SK-N-SH (cell line): ENCODE measurements at regions not wholly inside any gene's neighbourhood (a gene's known extent, or its start where the extent isn't known, plus 50 kb on each side); places are given as distances from the start of the nearest gene placed in this dataset.

Experiments
- CTCF ChIA-PET: fragments of 300-600, 350-600 bp; formaldehyde crosslinking; extraction: SDS; loops from one replicate; lab custom pipeline; 2021; lab: Yijun Ruan, JAX
- POLR2A ChIA-PET: fragments of 350-600 bp; sonication (Branson Sonifier 250); formaldehyde crosslinking; extraction: SDS; loops from one replicate; lab custom pipeline; 2020; ENCODE audit warnings: antibody characterized with exemption, inconsistent platforms; lab: Yijun Ruan, JAX
- DNase-seq: peaks from one replicate; pipeline ENCODE4 v3.0.0; 2012
- H2AFZ ChIP-seq: fragments of 200-600 bp; sonication (generic); 2 replicates; pipeline ENCODE4 v1.8.1; 2016; ENCODE audit warnings: antibody characterized with exemption, mild to moderate bottlenecking, low read depth
- H3F3A ChIP-seq: fragments of 200-600 bp; sonication (generic); replicated peaks from 2 replicates; pipeline ENCODE3; 2016; ENCODE audit warnings: antibody characterized with exemption, mild to moderate bottlenecking; ENCODE audit not compliant: insufficient read depth
- H3K27ac ChIP-seq, 2 experiments: fragments of 200-500 bp in 1 of 2; fragments of 200-600 bp in 1 of 2; sonication (Bioruptor generic) in 1 of 2; sonication (generic), shearing (Covaris generic) in 1 of 2; 2 replicates each; pipeline versions ENCODE4 v1.5.1 to v1.6.1; 2014 to 2016; ENCODE audit warnings: low read depth in 2 of 2, inconsistent platforms in 1 of 2, low read length in 1 of 2, mild to moderate bottlenecking in 1 of 2, mixed read lengths in 1 of 2
- H3K27me3 ChIP-seq: fragments of 200-600 bp; sonication (generic), shearing (Covaris generic); 2 replicates; pipeline ENCODE4 v1.6.1; 2016; ENCODE audit warnings: mixed run types; ENCODE audit not compliant: insufficient read depth
- H3K36me3 ChIP-seq, 2 experiments: fragments of 200-500 bp in 1 of 2; fragments of 200-600 bp in 1 of 2; sonication (Bioruptor generic) in 1 of 2; sonication (generic) in 1 of 2; replicated peaks in 1 of 2; 2 replicates each; pipeline versions ENCODE3 to v1.5.1; 2014 to 2016; ENCODE audit warnings: low read length in 1 of 2, mild to moderate bottlenecking in 1 of 2; ENCODE audit not compliant: insufficient read depth in 2 of 2, control insufficient read depth in 1 of 2
- H3K4me1 ChIP-seq, 2 experiments: fragments of 200-500 bp in 1 of 2; fragments of 200-600 bp in 1 of 2; sonication (Bioruptor generic) in 1 of 2; sonication (generic), shearing (Covaris generic) in 1 of 2; 2 replicates each; pipeline versions ENCODE4 v1.5.1 to v1.6.1; 2014 to 2016; ENCODE audit warnings: low read depth in 1 of 2, low read length in 1 of 2, mixed run types in 1 of 2; ENCODE audit not compliant: insufficient read depth in 2 of 2, control insufficient read depth in 1 of 2
- H3K4me2 ChIP-seq: fragments of 200-600 bp; sonication (generic), shearing (Covaris generic); 2 replicates; pipeline ENCODE4 v1.6.1; 2017; ENCODE audit warnings: mixed run types
- H3K4me3 ChIP-seq, 2 experiments: fragments of 200-500 bp in 1 of 2; fragments of 200-600 bp in 1 of 2; sonication (Bioruptor generic) in 1 of 2; sonication (generic), shearing (Covaris generic) in 1 of 2; 2 replicates each; pipeline versions ENCODE4 v1.5.1 to v1.8.1; 2014 to 2016; ENCODE audit warnings: low read depth in 2 of 2, inconsistent platforms in 1 of 2, low read length in 1 of 2, mild to moderate bottlenecking in 1 of 2, mixed read lengths in 1 of 2, moderate library complexity in 1 of 2
- H3K79me2 ChIP-seq: fragments of 200-600 bp; sonication (generic); 2 replicates; pipeline ENCODE4 v1.8.1; 2017; ENCODE audit warnings: mild to moderate bottlenecking; ENCODE audit not compliant: insufficient read depth
- H3K9ac ChIP-seq: fragments of 200-600 bp; sonication (generic); 2 replicates; pipeline ENCODE4 v1.6.1; 2017; ENCODE audit warnings: mixed run types
- H3K9me2 ChIP-seq: fragments of 200-600 bp; sonication (generic); 2 replicates; pipeline ENCODE4 v1.6.1; 2017; ENCODE audit warnings: mixed run types
- H3K9me3 ChIP-seq: fragments of 200-600 bp; sonication (generic); 2 replicates; pipeline ENCODE4 v1.6.1; 2017; ENCODE audit warnings: mixed run types, mild to moderate bottlenecking, moderate library complexity
- H4K20me1 ChIP-seq: fragments of 200-600 bp; sonication (generic); 2 replicates; pipeline ENCODE4 v1.6.1; 2017; ENCODE audit warnings: mild to moderate bottlenecking, mixed run types; ENCODE audit not compliant: insufficient read depth
- CHD2 ChIP-seq: fragments of 150-350 bp; IDR thresholded peaks from 2 replicates; pipeline ENCODE4 v1.6.1; 2018; ENCODE audit warnings: low read length; ENCODE audit not compliant: partially characterized antibody
- ELF1 ChIP-seq: IDR thresholded peaks from 2 replicates; pipeline ENCODE4 v1.4.0; 2012
- EP300 ChIP-seq, 2 experiments: IDR thresholded peaks; 2 replicates each; pipeline versions ENCODE4 v1.4.0 to v1.6.1; 2012; ENCODE audit warnings: borderline replicate concordance in 1 of 2, low read depth in 1 of 2, low read length in 1 of 2
- EZH2phosphoT487 ChIP-seq: fragments of 200-600 bp; sonication (generic); IDR thresholded peaks from 2 replicates; pipeline ENCODE4 v1.6.1; 2017; ENCODE audit warnings: low read depth, mixed run types, mild to moderate bottlenecking, antibody characterized with exemption, moderate library complexity, borderline replicate concordance
- FOSL2 ChIP-seq: IDR thresholded peaks from 2 replicates; pipeline ENCODE4 v1.4.0; 2012; ENCODE audit warnings: low read depth, mild to moderate bottlenecking, moderate library complexity, borderline replicate concordance
- FOXJ3 ChIP-seq: sonication (generic); formaldehyde crosslinking; IDR thresholded peaks from 2 replicates; pipeline ENCODE4 v1.5.1; 2020; ENCODE audit warnings: mild to moderate bottlenecking, missing genetic modification reagents
- FOXM1 ChIP-seq: IDR thresholded peaks from 2 replicates; pipeline ENCODE4 v1.4.0; 2012; ENCODE audit warnings: low read depth, mild to moderate bottlenecking
- MXI1 ChIP-seq: IDR thresholded peaks from 2 replicates; pipeline ENCODE4 v1.6.1; 2012; ENCODE audit warnings: mild to moderate bottlenecking, low read depth, low read length, improper control_type of control experiment
- RFX5 ChIP-seq: IDR thresholded peaks from 2 replicates; pipeline ENCODE4 v1.6.1; 2012; ENCODE audit warnings: mild to moderate bottlenecking, improper control_type of control experiment, low read length
- SMC3 ChIP-seq: IDR thresholded peaks from 2 replicates; pipeline ENCODE4 v1.6.1; 2012; ENCODE audit warnings: low read depth, low read length, improper control_type of control experiment
- TAF1 ChIP-seq: IDR thresholded peaks from 2 replicates; pipeline ENCODE4 v1.6.1; 2012; ENCODE audit warnings: low read depth, mild to moderate bottlenecking, low read length, moderate library complexity, borderline replicate concordance
- WGBS: methylation state at CpG from one replicate; pipeline ENCODE4 v1.1.6; 2017; ENCODE audit warnings: low lambda C conversion rate; 5-methylcytosine and 5-hydroxymethylcytosine counted together
- TF ChIP-seq, protein P1 (sequence below): IDR thresholded peaks from 2 replicates; pipeline ENCODE4 v1.6.1; 2012; ENCODE audit warnings: mild to moderate bottlenecking, low read depth, low read length, moderate library complexity
- TF ChIP-seq, protein P2 (sequence below): fragments of 150-350 bp; IDR thresholded peaks from 2 replicates; pipeline ENCODE4 v1.6.1; 2016; ENCODE audit warnings: mild to moderate bottlenecking, low read depth, low read length
- TF ChIP-seq, protein P3 (sequence below): fragments of 200-600 bp; sonication (generic); IDR thresholded peaks from 2 replicates; pipeline ENCODE4 v1.6.1; 2017; ENCODE audit warnings: antibody characterized with exemption, mild to moderate bottlenecking, moderate library complexity

- H4K20me1 ChIP-seq, result no peaks in the 10 kb centered on the region
- H3K4me2 ChIP-seq, result no peak overlapping the region
- CTCF ChIA-PET, result interaction anchor here (0.7 kb wide), 1 partner anchor 29 kb away, joined by 3 read pairs; no protein-coding TSS in a partner anchor
- no peaks in the 10 kb centered on the region for H3K27me3 ChIP-seq
- 68% methylated on average over 1 of the region's 1 CpG for WGBS
- H3K9me2 ChIP-seq, result no peaks in the 10 kb centered on the region
- no peak overlapping the region for H3K4me3 ChIP-seq
- no peak for DNase-seq
- no peak overlapping the region for H2AFZ ChIP-seq
- H3K79me2 ChIP-seq, result no peaks in the 10 kb centered on the region
- no peaks in the 10 kb centered on the region for H3K9me3 ChIP-seq
- H3K36me3 ChIP-seq, result no peaks in the 10 kb centered on the region
- no peak overlapping the region for H3K9ac ChIP-seq
- TF ChIP-seq FOSL2 (no peak), SMC3 (no peak), EZH2phosphoT487 (no peak), MXI1 (no peak), EP300 (IDR thresholded peaks at IDR 0.05; ENCODE audit: borderline replicate concordance in 1 of 2, low read depth in 1 of 2, low read length in 1 of 2) (no peak), TAF1 (no peak), FOXJ3 (no peak), CHD2 (no peak), FOXM1 (no peak), ELF1 (no peak), RFX5 (no peak)
- TF ChIP-seq, protein P1, sequence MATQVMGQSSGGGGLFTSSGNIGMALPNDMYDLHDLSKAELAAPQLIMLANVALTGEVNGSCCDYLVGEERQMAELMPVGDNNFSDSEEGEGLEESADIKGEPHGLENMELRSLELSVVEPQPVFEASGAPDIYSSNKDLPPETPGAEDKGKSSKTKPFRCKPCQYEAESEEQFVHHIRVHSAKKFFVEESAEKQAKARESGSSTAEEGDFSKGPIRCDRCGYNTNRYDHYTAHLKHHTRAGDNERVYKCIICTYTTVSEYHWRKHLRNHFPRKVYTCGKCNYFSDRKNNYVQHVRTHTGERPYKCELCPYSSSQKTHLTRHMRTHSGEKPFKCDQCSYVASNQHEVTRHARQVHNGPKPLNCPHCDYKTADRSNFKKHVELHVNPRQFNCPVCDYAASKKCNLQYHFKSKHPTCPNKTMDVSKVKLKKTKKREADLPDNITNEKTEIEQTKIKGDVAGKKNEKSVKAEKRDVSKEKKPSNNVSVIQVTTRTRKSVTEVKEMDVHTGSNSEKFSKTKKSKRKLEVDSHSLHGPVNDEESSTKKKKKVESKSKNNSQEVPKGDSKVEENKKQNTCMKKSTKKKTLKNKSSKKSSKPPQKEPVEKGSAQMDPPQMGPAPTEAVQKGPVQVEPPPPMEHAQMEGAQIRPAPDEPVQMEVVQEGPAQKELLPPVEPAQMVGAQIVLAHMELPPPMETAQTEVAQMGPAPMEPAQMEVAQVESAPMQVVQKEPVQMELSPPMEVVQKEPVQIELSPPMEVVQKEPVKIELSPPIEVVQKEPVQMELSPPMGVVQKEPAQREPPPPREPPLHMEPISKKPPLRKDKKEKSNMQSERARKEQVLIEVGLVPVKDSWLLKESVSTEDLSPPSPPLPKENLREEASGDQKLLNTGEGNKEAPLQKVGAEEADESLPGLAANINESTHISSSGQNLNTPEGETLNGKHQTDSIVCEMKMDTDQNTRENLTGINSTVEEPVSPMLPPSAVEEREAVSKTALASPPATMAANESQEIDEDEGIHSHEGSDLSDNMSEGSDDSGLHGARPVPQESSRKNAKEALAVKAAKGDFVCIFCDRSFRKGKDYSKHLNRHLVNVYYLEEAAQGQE, result no peak
- TF ChIP-seq, protein P2, sequence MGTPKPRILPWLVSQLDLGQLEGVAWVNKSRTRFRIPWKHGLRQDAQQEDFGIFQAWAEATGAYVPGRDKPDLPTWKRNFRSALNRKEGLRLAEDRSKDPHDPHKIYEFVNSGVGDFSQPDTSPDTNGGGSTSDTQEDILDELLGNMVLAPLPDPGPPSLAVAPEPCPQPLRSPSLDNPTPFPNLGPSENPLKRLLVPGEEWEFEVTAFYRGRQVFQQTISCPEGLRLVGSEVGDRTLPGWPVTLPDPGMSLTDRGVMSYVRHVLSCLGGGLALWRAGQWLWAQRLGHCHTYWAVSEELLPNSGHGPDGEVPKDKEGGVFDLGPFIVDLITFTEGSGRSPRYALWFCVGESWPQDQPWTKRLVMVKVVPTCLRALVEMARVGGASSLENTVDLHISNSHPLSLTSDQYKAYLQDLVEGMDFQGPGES, result no peak
- TF ChIP-seq, protein P3, sequence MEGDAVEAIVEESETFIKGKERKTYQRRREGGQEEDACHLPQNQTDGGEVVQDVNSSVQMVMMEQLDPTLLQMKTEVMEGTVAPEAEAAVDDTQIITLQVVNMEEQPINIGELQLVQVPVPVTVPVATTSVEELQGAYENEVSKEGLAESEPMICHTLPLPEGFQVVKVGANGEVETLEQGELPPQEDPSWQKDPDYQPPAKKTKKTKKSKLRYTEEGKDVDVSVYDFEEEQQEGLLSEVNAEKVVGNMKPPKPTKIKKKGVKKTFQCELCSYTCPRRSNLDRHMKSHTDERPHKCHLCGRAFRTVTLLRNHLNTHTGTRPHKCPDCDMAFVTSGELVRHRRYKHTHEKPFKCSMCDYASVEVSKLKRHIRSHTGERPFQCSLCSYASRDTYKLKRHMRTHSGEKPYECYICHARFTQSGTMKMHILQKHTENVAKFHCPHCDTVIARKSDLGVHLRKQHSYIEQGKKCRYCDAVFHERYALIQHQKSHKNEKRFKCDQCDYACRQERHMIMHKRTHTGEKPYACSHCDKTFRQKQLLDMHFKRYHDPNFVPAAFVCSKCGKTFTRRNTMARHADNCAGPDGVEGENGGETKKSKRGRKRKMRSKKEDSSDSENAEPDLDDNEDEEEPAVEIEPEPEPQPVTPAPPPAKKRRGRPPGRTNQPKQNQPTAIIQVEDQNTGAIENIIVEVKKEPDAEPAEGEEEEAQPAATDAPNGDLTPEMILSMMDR, result no peak
- H3K27ac ChIP-seq, result no peak overlapping the region
- POLR2A ChIA-PET, result no interaction called here
- no peaks in the 10 kb centered on the region for H3F3A ChIP-seq
- H3K4me1 ChIP-seq, result no peaks in the 10 kb centered on the region
These were observed 56.3 kb upstream of the SLC7A11 start for GRCh38 chr4:138298431-138298830.
